ENCODE measurements at regions not wholly inside any gene's neighbourhood (a gene's known extent, or its start where the extent isn't known, plus 50 kb on each side); places are given as distances from the start of the nearest gene placed in this dataset.

DNA sequence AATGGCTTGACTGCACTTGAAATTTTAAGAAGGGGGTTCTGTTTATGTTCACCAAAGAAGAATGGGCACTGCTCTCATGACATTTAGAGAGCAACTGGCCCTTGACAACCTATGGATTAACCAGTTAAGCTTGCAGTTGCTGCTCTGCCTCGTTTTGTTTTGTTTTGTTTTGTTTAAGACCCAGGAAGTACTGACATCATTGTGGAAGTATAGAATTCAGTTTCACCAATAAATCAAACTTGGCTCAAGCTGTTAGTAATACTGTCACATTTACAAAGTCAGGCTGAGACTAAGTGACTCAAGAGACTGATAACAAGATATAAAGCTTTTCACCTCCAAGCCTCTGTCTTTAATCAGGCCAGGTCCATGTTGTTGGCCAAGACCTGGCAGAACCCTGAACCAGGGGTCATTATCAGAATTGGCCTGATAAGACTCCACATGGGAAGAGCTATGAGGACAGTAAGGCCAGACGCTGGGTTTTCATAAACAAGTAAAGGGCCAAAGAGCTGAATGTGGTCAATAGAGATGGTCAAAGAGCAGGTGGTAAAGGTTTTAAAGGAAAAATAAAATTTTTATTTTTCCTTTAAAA, 99.4 kb upstream of the VGLL2 start (continued):
- TF ChIP-seq ZNF792 (tag by site-specific recombination; IDR thresholded peaks at IDR 0.05) (no peak), PRDM1 (tag by site-specific recombination; IDR thresholded peaks at IDR 0.05) (no peak), ZXDB (tag by site-specific recombination; IDR thresholded peaks at IDR 0.05) (0 out of 2 replicates have a peak, but pooled peaks have one; percentile 40), ZNF629 (tag by site-specific recombination; IDR thresholded peaks at IDR 0.05) (peak; percentile 66; the same call in 1 of the 2 replicates), OSR2 (tag by site-specific recombination; IDR thresholded peaks at IDR 0.05) (peak; percentile 54), ZNF184 (tag by site-specific recombination; IDR thresholded peaks at IDR 0.05) (no peak), TRIM28 (IDR thresholded peaks at IDR 0.05; ENCODE audit: borderline replicate concordance, low read length) (peak; percentile 48; the same call in 1 of the 2 replicates), ZNF10 (tag by site-specific recombination; IDR thresholded peaks at IDR 0.05) (no peak), ZNF155 (tag by site-specific recombination; IDR thresholded peaks at IDR 0.05) (no peak), ZNF239 (tag by site-specific recombination; IDR thresholded peaks at IDR 0.05) (no peak), ZNF37A (tag by site-specific recombination; IDR thresholded peaks at IDR 0.05) (no peak), ZNF416 (tag by site-specific recombination; IDR thresholded peaks at IDR 0.05) (no peak)

GRCh38 chr6:117167520-117168271, 97.7 kb upstream of the VGLL2 start:
- H3K4me1 ChIP-seq (ENCODE audit: control insufficient read depth, insufficient read depth, low read length): no peaks in the 10 kb centered on the region
- CTCF ChIA-PET: interaction anchor here (0.6 to 1.5 kb wide), 6 partner anchors 20 to 869 kb away, joined by 3 to 5 read pairs (median 4); no protein-coding TSS in a partner anchor

More at GRCh38 chr6:117167520-117168271, 97.7 kb upstream of the VGLL2 start:
- Histone ChIP-seq H3K27ac (ENCODE audit: extremely low read depth, low read depth, low read length) (no peak overlapping the region), H3K4me3 (ENCODE audit: low read depth, low read length) (no peak overlapping the region), H3K36me3 (ENCODE audit: control insufficient read depth in 2 of 2, insufficient read depth in 1 of 2, low read length in 2 of 2) (no peaks in the 10 kb centered on the region), H3K9me3 (ENCODE audit: control insufficient read depth, insufficient read depth, low read depth, low read length) (no peaks in the 10 kb centered on the region)
- no peak for TF ChIP-seq ZNF580 (tag by site-specific recombination; IDR thresholded peaks at IDR 0.05)
- TF ChIP-seq ZNF658 (tag by site-specific recombination; IDR thresholded peaks at IDR 0.05): no peak
- TF ChIP-seq ZBTB44 (tag by site-specific recombination; IDR thresholded peaks at IDR 0.05): no peak
- TF ChIP-seq, protein P1, sequence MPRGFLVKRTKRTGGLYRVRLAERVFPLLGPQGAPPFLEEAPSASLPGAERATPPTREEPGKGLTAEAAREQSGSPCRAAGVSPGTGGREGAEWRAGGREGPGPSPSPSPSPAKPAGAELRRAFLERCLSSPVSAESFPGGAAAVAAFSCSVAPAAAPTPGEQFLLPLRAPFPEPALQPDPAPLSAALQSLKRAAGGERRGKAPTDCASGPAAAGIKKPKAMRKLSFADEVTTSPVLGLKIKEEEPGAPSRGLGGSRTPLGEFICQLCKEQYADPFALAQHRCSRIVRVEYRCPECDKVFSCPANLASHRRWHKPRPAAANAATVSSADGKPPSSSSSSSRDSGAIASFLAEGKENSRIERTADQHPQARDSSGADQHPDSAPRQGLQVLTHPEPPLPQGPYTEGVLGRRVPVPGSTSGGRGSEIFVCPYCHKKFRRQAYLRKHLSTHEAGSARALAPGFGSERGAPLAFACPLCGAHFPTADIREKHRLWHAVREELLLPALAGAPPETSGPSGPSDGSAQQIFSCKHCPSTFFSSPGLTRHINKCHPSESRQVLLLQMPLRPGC (tag by site-specific recombination; IDR thresholded peaks at IDR 0.05): no peak
- TF ChIP-seq ZNF660 (tag by site-specific recombination; IDR thresholded peaks at IDR 0.05): no peak
- no peak for TF ChIP-seq ATF2 (tag by site-specific recombination; IDR thresholded peaks at IDR 0.05; ENCODE audit: low read depth)
- TF ChIP-seq TRIM28 (IDR thresholded peaks at IDR 0.05; ENCODE audit: borderline replicate concordance, low read length): peak; percentile 28; the same call in 1 of the 2 replicates
- TF ChIP-seq ZNF10 (tag by site-specific recombination; IDR thresholded peaks at IDR 0.05): no peak
- no peak for TF ChIP-seq IKZF3 (tag by site-specific recombination; IDR thresholded peaks at IDR 0.05)
- peak; percentile 69 for TF ChIP-seq ZIC2 (tag by site-specific recombination; IDR thresholded peaks at IDR 0.05)
- TF ChIP-seq ZNF433 (tag by site-specific recombination; IDR thresholded peaks at IDR 0.05; ENCODE audit: low read depth): no peak
- POLR2A ChIA-PET: no interaction called here
